Activated CD4-positive, alpha-beta T cell treated with anti-CD3 and anti-CD28 coated beads for 48 hours (primary cell): ENCODE measurements at regions not wholly inside any gene's neighbourhood (a gene's known extent, or its start where the extent isn't known, plus 50 kb on each side); places are given as distances from the start of the nearest gene placed in this dataset.

Source experiments
- DNase-seq: peaks from one replicate; pipeline ENCODE4 v3.0.0-alpha.2; 2020

GRCh38 chr5:67380431-67380830, 183.8 kb upstream of the CD180 start:
- DNase-seq = no peak

- DNase-seq = no peak
These were observed 183.2 kb upstream of the CD180 start for GRCh38 chr5:67379753-67380152.

DNA sequence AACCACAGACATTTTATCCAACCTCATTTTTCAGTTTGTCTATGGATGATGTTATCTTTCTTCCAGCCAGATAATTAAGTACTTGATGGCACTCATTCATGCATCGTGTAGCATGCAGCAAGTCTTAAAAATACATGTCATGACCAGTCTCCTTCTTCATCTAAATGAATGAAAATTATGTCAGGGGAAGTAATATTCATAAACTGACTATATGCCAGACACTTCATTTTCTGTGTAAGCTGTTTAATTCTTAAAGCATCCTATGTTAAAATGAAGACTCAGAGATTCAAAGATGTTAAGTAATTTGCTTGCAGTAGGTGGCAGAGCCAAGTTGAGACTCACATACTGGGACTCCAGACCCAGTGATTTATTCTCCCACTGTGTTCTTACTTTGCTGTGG, 181.7 kb upstream of the CD180 start:
- DNase-seq = no peak

- DNase-seq = no peak
These were observed 181.0 kb upstream of the CD180 start for GRCh38 chr5:67377631-67378030.

- peak; percentile 16 for DNase-seq
These were observed 179.0 kb upstream of the CD180 start for GRCh38 chr5:67375606-67376005.

- no peak for DNase-seq
These were observed 177.8 kb upstream of the CD180 start for GRCh38 chr5:67374378-67374777.

- no peak for DNase-seq
These were observed 176.9 kb upstream of the CD180 start for GRCh38 chr5:67373518-67373917.

- DNase-seq = no peak
These were observed 176.3 kb upstream of the CD180 start for GRCh38 chr5:67372887-67373286.

GRCh38 chr5:67371924-67372323, 175.3 kb upstream of the CD180 start:
- no peak for DNase-seq

GRCh38 chr5:67366691-67367395, 170.2 kb upstream of the CD180 start:
- no peak for DNase-seq

- no peak for DNase-seq
These were observed 169.7 kb upstream of the CD180 start for GRCh38 chr5:67366276-67366675.

GRCh38 chr5:67364381-67364970, 167.9 kb upstream of the CD180 start:
- DNase-seq = no peak

DNA sequence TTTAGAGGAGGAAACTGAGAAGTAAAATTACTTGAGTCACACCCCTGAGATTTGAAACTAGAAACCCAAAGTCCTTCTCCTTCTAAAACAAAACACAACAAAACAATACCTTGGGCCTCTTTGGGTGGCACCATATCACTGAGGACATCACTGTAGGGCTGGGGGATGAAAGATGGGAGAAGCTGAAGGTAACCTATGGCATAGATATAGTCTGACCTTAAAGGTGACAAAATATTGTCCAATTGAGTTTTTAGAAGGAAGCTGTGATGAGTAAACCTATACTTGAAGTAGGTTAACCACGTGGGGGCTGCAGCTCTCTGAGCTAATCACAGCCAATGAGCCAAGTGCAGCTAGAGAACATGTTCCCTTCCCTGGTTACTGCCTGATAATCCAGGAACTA, 167.4 kb upstream of the CD180 start:
- DNase-seq = peak; percentile 22

- no peak for DNase-seq
These were observed 166.6 kb upstream of the CD180 start for GRCh38 chr5:67363180-67363709.

- no peak for DNase-seq
These were observed 165.5 kb upstream of the CD180 start for GRCh38 chr5:67361932-67362729.

DNA sequence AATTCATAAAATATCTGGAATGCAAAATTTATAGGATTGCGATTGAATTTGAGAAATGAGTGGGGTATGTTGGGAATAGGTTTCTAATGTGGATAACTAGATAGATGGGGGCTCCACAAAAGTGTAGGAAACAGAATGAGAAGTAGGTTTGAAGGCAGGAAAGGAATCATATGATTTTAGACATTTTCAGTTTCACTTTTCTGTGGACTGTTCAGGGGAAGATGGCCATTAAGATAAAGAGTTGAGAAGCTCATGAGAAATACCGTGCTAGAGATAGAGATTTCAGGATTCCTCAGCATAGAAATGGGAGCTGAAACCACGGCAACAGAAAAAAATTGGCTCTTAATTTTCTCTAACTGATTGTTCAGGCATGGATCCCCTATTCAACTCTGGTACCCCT, 163.4 kb upstream of the CD180 start:
- DNase-seq = no peak

GRCh38 chr5:67358186-67358585, 161.6 kb upstream of the CD180 start:
- no peak for DNase-seq

GRCh38 chr5:67355120-67355713, 158.6 kb upstream of the CD180 start:
- no peak for DNase-seq

GRCh38 chr5:67353500-67354450, 157.2 kb upstream of the CD180 start:
- no peak for DNase-seq

- DNase-seq = no peak
These were observed 154.1 kb upstream of the CD180 start for GRCh38 chr5:67350618-67351201.

DNA sequence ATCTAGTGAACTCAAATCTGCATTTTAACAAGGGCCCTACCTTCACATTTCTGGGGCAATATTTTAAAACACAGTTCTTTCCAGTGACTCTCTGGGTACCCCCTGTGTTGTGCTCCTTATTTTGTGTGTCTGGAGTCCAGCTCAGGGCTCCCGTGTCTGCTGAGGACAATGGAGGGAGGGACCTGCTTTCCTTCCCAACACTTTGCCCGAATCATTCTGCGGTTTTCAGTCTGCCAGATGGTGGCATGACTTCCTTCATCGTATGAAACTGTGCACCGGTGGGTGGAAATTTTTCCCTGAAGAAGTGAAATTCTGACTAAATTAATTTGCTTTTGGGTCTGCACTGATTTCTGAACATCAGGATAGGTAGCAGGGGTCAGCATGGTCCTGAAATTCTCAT, 153.6 kb upstream of the CD180 start:
- DNase-seq = no peak

DNA sequence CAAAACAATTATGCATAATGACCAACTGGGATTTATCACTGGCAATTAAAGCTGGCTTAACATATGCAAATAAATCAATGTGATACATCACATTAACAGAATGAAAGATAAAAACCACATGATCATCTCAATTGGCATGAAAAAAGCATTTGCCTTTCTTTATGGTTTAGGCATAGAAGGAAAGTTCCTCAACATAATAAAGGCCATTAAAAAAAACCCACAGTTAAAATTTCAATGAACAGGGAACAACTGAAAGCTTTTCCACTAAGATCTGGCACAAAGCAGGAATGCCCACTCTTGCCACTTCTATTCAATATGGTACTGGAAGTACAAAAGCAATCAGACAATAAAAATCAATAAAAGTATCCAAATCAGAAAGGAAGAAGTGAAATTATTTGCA, 151.2 kb upstream of the CD180 start:
- no peak for DNase-seq
